ENCODE measurements at regions not wholly inside any gene's neighbourhood (a gene's known extent, or its start where the extent isn't known, plus 50 kb on each side); places are given as distances from the start of the nearest gene placed in this dataset.
A peak's percentile ranks its signal among the peaks of the same experiment; 100 is the strongest.
"Not testable (repeated sequence)": the region's sequence is repeated elsewhere in the genome, so short reads cannot be mapped to it uniquely, and the experiment has no call there.

DNA sequence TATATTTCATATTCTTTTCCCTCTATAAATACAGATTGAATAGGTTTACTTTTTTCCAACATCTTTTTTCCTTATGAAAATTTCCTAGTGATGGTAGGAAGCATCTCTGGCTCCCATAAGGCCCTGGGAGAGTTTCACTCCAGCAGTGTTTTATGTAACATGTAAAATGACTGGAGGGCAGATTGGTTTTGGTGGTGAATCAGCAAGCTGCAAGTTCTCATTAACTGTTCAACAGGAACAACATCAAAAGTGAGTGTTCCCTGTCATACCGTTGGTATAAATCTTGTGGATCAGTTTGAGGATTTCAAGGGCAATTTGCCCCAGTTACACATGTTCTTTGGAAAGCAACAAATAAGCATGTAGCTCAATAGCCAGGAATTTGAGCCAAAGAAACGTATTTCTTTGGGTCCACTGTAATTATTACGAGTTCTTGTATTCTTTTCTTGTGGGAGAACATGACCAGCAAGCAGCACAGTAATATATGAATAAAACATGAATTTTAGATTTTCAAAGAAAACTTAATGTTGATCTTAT is 345.7 kb downstream of the SV2B start:
- Histone ChIP-seq H3K27ac (ENCODE audit: low read depth in 1 of 2, low read length in 2 of 2) (no peak overlapping the region), H3K4me3 (ENCODE audit: low read length) (no peak overlapping the region), H3K27me3 (ENCODE audit: control insufficient read depth in 1 of 2, insufficient read depth in 2 of 2, low read length in 2 of 2) (no peaks in the 10 kb centered on the region), H3K36me3 (ENCODE audit: insufficient read depth, low read length) (no peaks in the 10 kb centered on the region), H3K4me1 (ENCODE audit: insufficient read depth, low read length) (peaks cover 6% of the 10 kb centered on the region), H3K9me3 (ENCODE audit: control insufficient read depth in 1 of 2, insufficient read depth in 1 of 2, low read length in 2 of 2) (peaks cover 0 to 3% of the 10 kb centered on the region in 2 experiments)
- Mint-ChIP-seq H3K27ac (no peak overlapping the region), H3K27me3 (no peaks in the 10 kb centered on the region), H3K36me3 (ENCODE audit: low read depth) (no peaks in the 10 kb centered on the region), H3K4me3 (no peak overlapping the region), H3K4me1 (ENCODE audit: low read depth) (peaks cover 7% of the 10 kb centered on the region), H3K9me3 (peaks cover 5% of the 10 kb centered on the region)
- TF ChIP-seq, protein P1, sequence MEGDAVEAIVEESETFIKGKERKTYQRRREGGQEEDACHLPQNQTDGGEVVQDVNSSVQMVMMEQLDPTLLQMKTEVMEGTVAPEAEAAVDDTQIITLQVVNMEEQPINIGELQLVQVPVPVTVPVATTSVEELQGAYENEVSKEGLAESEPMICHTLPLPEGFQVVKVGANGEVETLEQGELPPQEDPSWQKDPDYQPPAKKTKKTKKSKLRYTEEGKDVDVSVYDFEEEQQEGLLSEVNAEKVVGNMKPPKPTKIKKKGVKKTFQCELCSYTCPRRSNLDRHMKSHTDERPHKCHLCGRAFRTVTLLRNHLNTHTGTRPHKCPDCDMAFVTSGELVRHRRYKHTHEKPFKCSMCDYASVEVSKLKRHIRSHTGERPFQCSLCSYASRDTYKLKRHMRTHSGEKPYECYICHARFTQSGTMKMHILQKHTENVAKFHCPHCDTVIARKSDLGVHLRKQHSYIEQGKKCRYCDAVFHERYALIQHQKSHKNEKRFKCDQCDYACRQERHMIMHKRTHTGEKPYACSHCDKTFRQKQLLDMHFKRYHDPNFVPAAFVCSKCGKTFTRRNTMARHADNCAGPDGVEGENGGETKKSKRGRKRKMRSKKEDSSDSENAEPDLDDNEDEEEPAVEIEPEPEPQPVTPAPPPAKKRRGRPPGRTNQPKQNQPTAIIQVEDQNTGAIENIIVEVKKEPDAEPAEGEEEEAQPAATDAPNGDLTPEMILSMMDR (IDR thresholded peaks at IDR 0.05): no peak
- DNase-seq (no peak), ATAC-seq (ENCODE audit: poor library complexity) (no peak)
- intact Hi-C loops (cut with DNase I, micrococcal nuclease): no loop called here
- ChIA-PET POLR2A (no interaction called here), CTCF (no interaction called here)

GRCh38 chr15:91447991-91448644 is 348.1 kb downstream of the SV2B start:
- DNase-seq (peak in 6 of 14 experiments; percentile 5 to 58 (median 22)), ATAC-seq (ENCODE audit: poor library complexity) (peak; percentile 44)
- CTCF ChIA-PET: no interaction called here
- intact Hi-C loops (cut with DNase I, micrococcal nuclease): no loop called here
- peaks cover 18% of the 10 kb centered on the region for H3K4me1 Mint-ChIP-seq (ENCODE audit: low read depth)
- Histone ChIP-seq H3K9me3 (ENCODE audit: control insufficient read depth in 1 of 2, insufficient read depth in 1 of 2, low read length in 2 of 2) (no peaks in the 10 kb centered on the region), H3K4me3 (ENCODE audit: low read length) (no peak overlapping the region), H3K27ac (ENCODE audit: low read depth in 1 of 2, low read length in 2 of 2) (no peak overlapping the region), H3K27me3 (ENCODE audit: control insufficient read depth in 1 of 2, insufficient read depth in 2 of 2, low read length in 2 of 2) (no peaks in the 10 kb centered on the region), H3K4me1 (ENCODE audit: insufficient read depth, low read length) (peaks cover 6% of the 10 kb centered on the region), H3K36me3 (ENCODE audit: insufficient read depth, low read length) (no peaks in the 10 kb centered on the region)
- H3K4me3 Mint-ChIP-seq: no peak overlapping the region
- H3K36me3 Mint-ChIP-seq (ENCODE audit: low read depth): no peaks in the 10 kb centered on the region
- POLR2A ChIA-PET: no interaction called here
- H3K27ac Mint-ChIP-seq: no peak overlapping the region
- H3K27me3 Mint-ChIP-seq: no peaks in the 10 kb centered on the region
- peaks cover 5% of the 10 kb centered on the region for H3K9me3 Mint-ChIP-seq
- TF ChIP-seq, protein P1 (IDR thresholded peaks at IDR 0.05): no peak

DNA sequence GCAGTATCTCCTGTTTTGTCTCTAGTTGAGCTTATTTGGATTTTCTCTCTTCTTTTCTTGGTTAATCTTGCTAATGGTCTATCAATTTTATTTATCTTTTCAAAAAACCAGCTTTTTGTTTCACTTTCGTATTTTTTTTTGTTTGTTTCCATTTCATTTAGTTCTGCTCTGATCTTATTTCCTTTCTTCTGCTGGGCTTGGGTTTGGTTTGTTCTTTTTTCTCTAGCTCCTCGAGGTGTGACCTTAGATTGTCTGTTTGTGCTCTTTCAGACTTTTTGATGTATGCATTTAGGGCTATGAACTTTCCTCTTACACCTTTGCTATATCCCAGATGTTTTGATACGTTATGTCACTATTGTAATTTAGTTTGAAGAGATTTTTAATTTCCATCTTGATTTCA is 353.3 kb downstream of the SV2B start:
- POLR2A ChIA-PET: interaction anchor here (0.6 to 1.7 kb wide), 5 partner anchors 11 to 863 kb away, joined by 3 to 5 read pairs (median 3); no protein-coding TSS in a partner anchor
- H3K27ac ChIP-seq (ENCODE audit: low read depth in 1 of 2, low read length in 2 of 2): not testable (repeated sequence)

More for the DNA sequence above, 353.3 kb downstream of the SV2B start:
- H3K4me3 ChIP-seq (ENCODE audit: low read length); H3K27me3 ChIP-seq (ENCODE audit: control insufficient read depth in 1 of 2, insufficient read depth in 2 of 2, low read length in 2 of 2); ATAC-seq (ENCODE audit: poor library complexity); H3K36me3 ChIP-seq (ENCODE audit: insufficient read depth, low read length); H3K9me3 ChIP-seq (ENCODE audit: control insufficient read depth in 1 of 2, insufficient read depth in 1 of 2, low read length in 2 of 2); H3K36me3 Mint-ChIP-seq (ENCODE audit: low read depth); H3K27me3 Mint-ChIP-seq; intact Hi-C loops (cut with DNase I, micrococcal nuclease); H3K4me1 ChIP-seq (ENCODE audit: insufficient read depth, low read length): not testable (repeated sequence)
- Mint-ChIP-seq H3K27ac (peak overlapping the region; percentile 62), H3K4me1 (ENCODE audit: low read depth) (peaks cover 29% of the 10 kb centered on the region), H3K9me3 (peaks cover 12% of the 10 kb centered on the region), H3K4me3 (peak overlapping the region; percentile 1)
- CTCF ChIA-PET: interaction anchor here (0.8 kb wide), 1 partner anchor 50 kb away, joined by 3 read pairs; no protein-coding TSS in a partner anchor
- DNase-seq: peak in 3 of 14 experiments; percentile 9 to 73 (median 15)

Data from CD4-positive, alpha-beta T cell (primary cell).